ENCODE measurements at regions not wholly inside any gene's neighbourhood (a gene's known extent, or its start where the extent isn't known, plus 50 kb on each side); places are given as distances from the start of the nearest gene placed in this dataset.

- TF ChIP-seq EZH2phosphoT487 (IDR thresholded peaks at IDR 0.05; ENCODE audit: borderline replicate concordance, low read depth, low read length) = no peak
- TF ChIP-seq CTCF (conservative IDR thresholded peaks at IDR 0.05; ENCODE audit: low read length) = no peak
- Histone ChIP-seq H3K27ac (ENCODE audit: low read depth, low read length, poor library complexity, severe bottlenecking) (no peak overlapping the region), H3K4me1 (ENCODE audit: insufficient read depth, low read length, poor library complexity, severe bottlenecking) (no peaks in the 10 kb centered on the region), H3K9me3 (ENCODE audit: low read length) (no peaks in the 10 kb centered on the region), H2AFZ (ENCODE audit: low read length) (no peak overlapping the region), H4K20me1 (ENCODE audit: insufficient read depth, low read length) (no peaks in the 10 kb centered on the region), H3K4me2 (ENCODE audit: low read length) (no peak overlapping the region), H3K36me3 (ENCODE audit: insufficient read depth, low read length) (no peaks in the 10 kb centered on the region), H3K9me2 (ENCODE audit: insufficient read depth, low read length) (no peaks in the 10 kb centered on the region), H3K4me3 (ENCODE audit: low read depth, low read length, poor library complexity, severe bottlenecking) (no peak overlapping the region), H3K79me2 (ENCODE audit: insufficient read depth, low read depth, low read length) (no peaks in the 10 kb centered on the region)
- intact Hi-C loops (cut with micrococcal nuclease; ENCODE audit: unreplicated experiment) = no loop called here
- no peak for DNase-seq (ENCODE audit: low spot score)
- CTCF ChIA-PET (ENCODE audit: unreplicated experiment) = no interaction called here
- BruUV-seq (replicated peaks) = no TSS peak
- POLR2A ChIA-PET = interaction anchor here (0.7 kb wide), 1 partner anchor 395 kb away, joined by 3 read pairs; no protein-coding TSS in a partner anchor
These were observed 539.3 kb upstream of the CDH5 start for GRCh38 chr16:65827231-65827630.

GRCh38 chr16:65825191-65825856 is 541.2 kb upstream of the CDH5 start:
- intact Hi-C loops (cut with micrococcal nuclease; ENCODE audit: unreplicated experiment) = no loop called here
- POLR2A ChIA-PET = no interaction called here
- H3K4me3 ChIP-seq (ENCODE audit: low read depth, low read length, poor library complexity, severe bottlenecking) = no peak overlapping the region
- no TSS peak for BruUV-seq (replicated peaks)
- H3K79me2 ChIP-seq (ENCODE audit: insufficient read depth, low read depth, low read length) = no peaks in the 10 kb centered on the region
- H3K4me2 ChIP-seq (ENCODE audit: low read length) = no peak overlapping the region
- no peak overlapping the region for H3K27ac ChIP-seq (ENCODE audit: low read depth, low read length, poor library complexity, severe bottlenecking)
- H3K9me3 ChIP-seq (ENCODE audit: low read length) = no peaks in the 10 kb centered on the region
- CTCF ChIA-PET (ENCODE audit: unreplicated experiment) = no interaction called here
- no peaks in the 10 kb centered on the region for H4K20me1 ChIP-seq (ENCODE audit: insufficient read depth, low read length)
- TF ChIP-seq EZH2phosphoT487 (IDR thresholded peaks at IDR 0.05; ENCODE audit: borderline replicate concordance, low read depth, low read length) (no peak), CTCF (conservative IDR thresholded peaks at IDR 0.05; ENCODE audit: low read length) (no peak)
- no peak for DNase-seq (ENCODE audit: low spot score)
- H3K9me2 ChIP-seq (ENCODE audit: insufficient read depth, low read length) = no peaks in the 10 kb centered on the region
- H2AFZ ChIP-seq (ENCODE audit: low read length) = no peak overlapping the region
- H3K4me1 ChIP-seq (ENCODE audit: insufficient read depth, low read length, poor library complexity, severe bottlenecking) = no peaks in the 10 kb centered on the region
- no peaks in the 10 kb centered on the region for H3K36me3 ChIP-seq (ENCODE audit: insufficient read depth, low read length)

GRCh38 chr16:65822148-65822547 is 544.3 kb upstream of the CDH5 start:
- H3K36me3 ChIP-seq (ENCODE audit: insufficient read depth, low read length) = no peaks in the 10 kb centered on the region
- no peak overlapping the region for H2AFZ ChIP-seq (ENCODE audit: low read length)
- H3K4me3 ChIP-seq (ENCODE audit: low read depth, low read length, poor library complexity, severe bottlenecking) = no peak overlapping the region
- no peak for TF ChIP-seq CTCF (conservative IDR thresholded peaks at IDR 0.05; ENCODE audit: low read length)
- TF ChIP-seq EZH2phosphoT487 (IDR thresholded peaks at IDR 0.05; ENCODE audit: borderline replicate concordance, low read depth, low read length) = no peak
- intact Hi-C loops (cut with micrococcal nuclease; ENCODE audit: unreplicated experiment) = no loop called here
- no peaks in the 10 kb centered on the region for H3K9me3 ChIP-seq (ENCODE audit: low read length)
- BruUV-seq (replicated peaks) = no TSS peak
- no peak overlapping the region for H3K27ac ChIP-seq (ENCODE audit: low read depth, low read length, poor library complexity, severe bottlenecking)
- H3K9me2 ChIP-seq (ENCODE audit: insufficient read depth, low read length) = no peaks in the 10 kb centered on the region
- ChIA-PET POLR2A (no interaction called here), CTCF (ENCODE audit: unreplicated experiment) (no interaction called here)
- no peak for DNase-seq (ENCODE audit: low spot score)
- no peaks in the 10 kb centered on the region for H4K20me1 ChIP-seq (ENCODE audit: insufficient read depth, low read length)
- no peaks in the 10 kb centered on the region for H3K4me1 ChIP-seq (ENCODE audit: insufficient read depth, low read length, poor library complexity, severe bottlenecking)
- no peaks in the 10 kb centered on the region for H3K79me2 ChIP-seq (ENCODE audit: insufficient read depth, low read depth, low read length)
- H3K4me2 ChIP-seq (ENCODE audit: low read length) = no peak overlapping the region
